ENCODE measurements at regions not wholly inside any gene's neighbourhood (a gene's known extent, or its start where the extent isn't known, plus 50 kb on each side); places are given as distances from the start of the nearest gene placed in this dataset.

GRCh38 chr2:155663265-155663664 is 669.3 kb downstream of the NR4A2 start:
- TF ChIP-seq, protein P1, sequence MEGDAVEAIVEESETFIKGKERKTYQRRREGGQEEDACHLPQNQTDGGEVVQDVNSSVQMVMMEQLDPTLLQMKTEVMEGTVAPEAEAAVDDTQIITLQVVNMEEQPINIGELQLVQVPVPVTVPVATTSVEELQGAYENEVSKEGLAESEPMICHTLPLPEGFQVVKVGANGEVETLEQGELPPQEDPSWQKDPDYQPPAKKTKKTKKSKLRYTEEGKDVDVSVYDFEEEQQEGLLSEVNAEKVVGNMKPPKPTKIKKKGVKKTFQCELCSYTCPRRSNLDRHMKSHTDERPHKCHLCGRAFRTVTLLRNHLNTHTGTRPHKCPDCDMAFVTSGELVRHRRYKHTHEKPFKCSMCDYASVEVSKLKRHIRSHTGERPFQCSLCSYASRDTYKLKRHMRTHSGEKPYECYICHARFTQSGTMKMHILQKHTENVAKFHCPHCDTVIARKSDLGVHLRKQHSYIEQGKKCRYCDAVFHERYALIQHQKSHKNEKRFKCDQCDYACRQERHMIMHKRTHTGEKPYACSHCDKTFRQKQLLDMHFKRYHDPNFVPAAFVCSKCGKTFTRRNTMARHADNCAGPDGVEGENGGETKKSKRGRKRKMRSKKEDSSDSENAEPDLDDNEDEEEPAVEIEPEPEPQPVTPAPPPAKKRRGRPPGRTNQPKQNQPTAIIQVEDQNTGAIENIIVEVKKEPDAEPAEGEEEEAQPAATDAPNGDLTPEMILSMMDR (IDR thresholded peaks at IDR 0.05) = no peak
- TF ChIP-seq POLR2AphosphoS5 (IDR thresholded peaks at IDR 0.05; ENCODE audit: insufficient read depth in 1 of 2, low read depth in 1 of 2) = no peak
